HCT116 (cell line): ENCODE measurements at regions not wholly inside any gene's neighbourhood (a gene's known extent, or its start where the extent isn't known, plus 50 kb on each side); places are given as distances from the start of the nearest gene placed in this dataset.

Source experiments
- ATAC-seq: fragments of 200-7000 bp; cut with Tn5 transposase; 2 replicates; pipeline ENCODE4 v1.9.1; 2020; ENCODE audit warnings: mild to moderate bottlenecking, moderate library complexity
- BruUV-seq: library from RNA; stranded (reverse); fragments of 400-500 nt; replicated peaks from 2 replicates; lab custom pipeline; 2021; lab: Mats Ljungman, UMichigan
- CTCF ChIA-PET: fragments of 300-600 bp; sonication (Branson Sonifier 250); formaldehyde crosslinking; loops from one replicate; lab custom pipeline; 2021; ENCODE audit warnings: antibody characterized with exemption; lab: Charles Lee
- POLR2A ChIA-PET: fragments of 300-600, 350-600 bp; sonication (Branson Sonifier 250); formaldehyde crosslinking; loops from one replicate; lab custom pipeline; 2021; ENCODE audit warnings: antibody characterized with exemption; lab: Charles Lee
- RAD21 ChIA-PET, 2 experiments: fragments of 300-600 bp; sonication (Branson Sonifier 250); formaldehyde crosslinking; loops; one replicate each; lab custom pipeline; 2023; ENCODE audit warnings: low total read pairs in 2 of 2; ENCODE audit not compliant: uncharacterized antibody in 2 of 2, unreplicated experiment in 2 of 2, low non-redundant PET in 1 of 2; lab: Charles Lee
- DNase-seq: peaks from one replicate; pipeline ENCODE4 v3.0.0-alpha.2; 2010; ENCODE audit warnings: low read depth, low spot score
- H2AFZ ChIP-seq: fragments of 200-600 bp; shearing (Covaris generic), sonication (generic); 2 replicates; pipeline ENCODE4 v1.6.1; 2017; ENCODE audit warnings: low read depth, mixed run types, mixed read lengths, antibody characterized with exemption, low read length; ENCODE audit not compliant: poor library complexity, severe bottlenecking
- H3K27ac ChIP-seq: 2 replicates; pipeline ENCODE4 v1.5.1; 2012; ENCODE audit warnings: low read depth, low read length
- H3K27me3 ChIP-seq: fragments of 200-600 bp; sonication (generic); 2 replicates; pipeline ENCODE4 v1.6.1; 2016; ENCODE audit warnings: mixed run types, low read length, mixed read lengths; ENCODE audit not compliant: insufficient read depth
- H3K36me3 ChIP-seq, 2 experiments: fragments of 200-500 bp in 1 of 2; fragments of 200-600 bp in 1 of 2; sonication (Bioruptor generic) in 1 of 2; sonication (generic) in 1 of 2; 2 replicates each; pipeline versions ENCODE4 v1.5.1 to v1.6.1; 2014 to 2016; ENCODE audit warnings: low read length in 2 of 2, inconsistent platforms in 1 of 2, mixed read lengths in 1 of 2, mixed run types in 1 of 2; ENCODE audit not compliant: insufficient read depth in 2 of 2, control insufficient read depth in 1 of 2
- H3K4me1 ChIP-seq, 2 experiments: fragments of 200-600 bp in 1 of 2; sonication (generic) in 1 of 2; 2 replicates each; pipeline versions ENCODE4 v1.5.1 to v1.6.1; 2012 to 2017; ENCODE audit warnings: low read length in 2 of 2, inconsistent platforms in 1 of 2, mild to moderate bottlenecking in 1 of 2, mixed read lengths in 1 of 2, mixed run types in 1 of 2, moderate library complexity in 1 of 2; ENCODE audit not compliant: insufficient read depth in 2 of 2, control insufficient read depth in 1 of 2
- H3K4me2 ChIP-seq: fragments of 200-600 bp; sonication (generic); 2 replicates; pipeline ENCODE4 v1.6.1; 2017; ENCODE audit warnings: mixed run types, low read length, mixed read lengths
- H3K4me3 ChIP-seq, 2 experiments: fragments of 200-600 bp in 1 of 2; sonication (generic) in 1 of 2; replicated peaks in 1 of 2; 2 replicates each; pipeline ENCODE4 v1.5.1; 2011 to 2016; ENCODE audit warnings: low read length in 2 of 2, control low read depth in 1 of 2, low read depth in 1 of 2, mild to moderate bottlenecking in 1 of 2, mixed read lengths in 1 of 2, mixed run types in 1 of 2
- H3K79me2 ChIP-seq: fragments of 200-600 bp; sonication (generic); 2 replicates; pipeline ENCODE4 v1.6.1; 2017; ENCODE audit warnings: mild to moderate bottlenecking, mixed run types, low read length, moderate library complexity, mixed read lengths; ENCODE audit not compliant: insufficient read depth
- H3K9ac ChIP-seq: fragments of 200-600 bp; sonication (generic); 2 replicates; pipeline ENCODE4 v1.6.1; 2016; ENCODE audit warnings: low read length, mixed read lengths
- H3K9me2 ChIP-seq: fragments of 200-600 bp; sonication (generic), shearing (Covaris generic); 2 replicates; pipeline ENCODE4 v1.6.1; 2017; ENCODE audit warnings: mixed run types, mild to moderate bottlenecking, moderate library complexity; ENCODE audit not compliant: insufficient read depth
- H3K9me3 ChIP-seq, 2 experiments: fragments of 200-500 bp in 1 of 2; fragments of 200-600 bp in 1 of 2; sonication (Bioruptor generic) in 1 of 2; sonication (generic) in 1 of 2; 2 replicates each; pipeline ENCODE4 v1.6.1; 2014 to 2017; ENCODE audit warnings: low read length in 2 of 2, mixed read lengths in 2 of 2, inconsistent platforms in 1 of 2, low read depth in 1 of 2, mild to moderate bottlenecking in 1 of 2, mixed run types in 1 of 2, moderate library complexity in 1 of 2; ENCODE audit not compliant: control insufficient read depth in 1 of 2, insufficient read depth in 1 of 2
- H4K20me1 ChIP-seq: fragments of 200-600 bp; sonication (generic), shearing (Covaris generic); 2 replicates; pipeline ENCODE4 v1.6.1; 2017; ENCODE audit warnings: mixed run types, mild to moderate bottlenecking, moderate library complexity; ENCODE audit not compliant: insufficient read depth
- CTCF ChIP-seq, 3 experiments: fragments of 200-600 bp in 1 of 3; sonication (generic) in 1 of 3; IDR thresholded peaks in 2 of 3; conservative IDR thresholded peaks in 1 of 3; 2 replicates each; pipeline ENCODE4 v1.5.1; 2012 to 2017; ENCODE audit warnings: low read depth in 2 of 3, low read length in 2 of 3, antibody characterized with exemption in 1 of 3, borderline replicate concordance in 1 of 3, control low read depth in 1 of 3, mild to moderate bottlenecking in 1 of 3, mixed read lengths in 1 of 3, mixed run types in 1 of 3, moderate library complexity in 1 of 3; ENCODE audit not compliant: insufficient read depth in 1 of 3
- EGR1 ChIP-seq: IDR thresholded peaks from 2 replicates; pipeline ENCODE4 v1.6.1; 2012; ENCODE audit warnings: low read depth
- ELF1 ChIP-seq: IDR thresholded peaks from 2 replicates; pipeline ENCODE4 v1.6.1; 2012; ENCODE audit warnings: low read depth, borderline replicate concordance
- FOSL1 ChIP-seq: IDR thresholded peaks from 2 replicates; pipeline ENCODE4 v1.6.1; 2012; ENCODE audit warnings: low read depth
- MAX ChIP-seq: IDR thresholded peaks from 2 replicates; pipeline ENCODE4 v1.6.1; 2012
- RAD21 ChIP-seq: IDR thresholded peaks from 2 replicates; pipeline ENCODE4 v1.6.1; 2012; ENCODE audit warnings: low read depth, mild to moderate bottlenecking
- REST ChIP-seq: IDR thresholded peaks from 2 replicates; pipeline ENCODE4 v1.6.1; 2012; ENCODE audit warnings: low read depth
- SRF ChIP-seq: IDR thresholded peaks from 2 replicates; pipeline ENCODE4 v1.6.1; 2012; ENCODE audit warnings: low read depth
- YY1 ChIP-seq: IDR thresholded peaks from 2 replicates; pipeline ENCODE4 v1.6.1; 2011; ENCODE audit warnings: low read length, low read depth, moderate library complexity, mild to moderate bottlenecking; ENCODE audit not compliant: insufficient replicate concordance; ENCODE audit errors: extremely low read depth
- ZBTB33 ChIP-seq: IDR thresholded peaks from 2 replicates; pipeline ENCODE4 v1.6.1; 2011; ENCODE audit warnings: mild to moderate bottlenecking, low read length, moderate library complexity; ENCODE audit not compliant: insufficient replicate concordance; ENCODE audit errors: extremely low read depth
- ZFX ChIP-seq: fragments of 450-650 bp; IDR thresholded peaks from 2 replicates; pipeline ENCODE4 v1.6.1; 2017
- ZNF274 ChIP-seq: fragments of 200-500 bp; sonication (Bioruptor generic); IDR thresholded peaks from 2 replicates; pipeline ENCODE4 v1.6.1; 2014; ENCODE audit warnings: mild to moderate bottlenecking, low read depth, low read length, inconsistent platforms
- intact Hi-C: fragments of 100-400 bp; cut with micrococcal nuclease; formaldehyde crosslinking; loops from 2 replicates; pipeline ENCODE4 v1.10.0; 2022

- no peak overlapping the region for H3K9ac ChIP-seq
- H2AFZ ChIP-seq, result no peak overlapping the region
- RAD21 ChIA-PET, result no interaction called here
- H3K4me2 ChIP-seq, result no peak overlapping the region
- DNase-seq (no peak), ATAC-seq (no peak)
- no peaks in the 10 kb centered on the region for H3K27me3 ChIP-seq
- H4K20me1 ChIP-seq, result no peaks in the 10 kb centered on the region
- H3K79me2 ChIP-seq, result no peaks in the 10 kb centered on the region
- H3K36me3 ChIP-seq, result no peaks in the 10 kb centered on the region
- intact Hi-C loops, result no loop called here
- CTCF ChIA-PET, result no interaction called here
- H3K9me2 ChIP-seq, result no peaks in the 10 kb centered on the region
- peaks cover 7 to 15% of the 10 kb centered on the region in 2 experiments; a peak in 2 of 4 replicates for H3K9me3 ChIP-seq
- no peak for TF ChIP-seq YY1
- TF ChIP-seq SRF, result no peak
- no peak for TF ChIP-seq ZBTB33
- no peak for TF ChIP-seq FOSL1
- TF ChIP-seq ZFX, result no peak
- TF ChIP-seq ZNF274, result no peak
- no peak for TF ChIP-seq REST
- TF ChIP-seq CTCF (IDR thresholded peaks at IDR 0.05 in 2 of 3, conservative IDR thresholded peaks at IDR 0.05 in 1 of 3; ENCODE audit: borderline replicate concordance in 1 of 3, insufficient read depth in 1 of 3, low read depth in 2 of 3, low read length in 2 of 3), result no peak
- TF ChIP-seq ELF1, result no peak
- no peak for TF ChIP-seq RAD21
- no peak for TF ChIP-seq MAX
- TF ChIP-seq EGR1, result no peak
- H3K4me1 ChIP-seq, result no peaks in the 10 kb centered on the region
- H3K4me3 ChIP-seq, result no peak overlapping the region
- no TSS peak for BruUV-seq
- H3K27ac ChIP-seq, result no peak overlapping the region
- POLR2A ChIA-PET, result no interaction called here
Measured at GRCh38 chr3:3693593-3693992, 105.6 kb upstream of the LRRN1 start.
